A673 (cell line): ENCODE measurements at regions not wholly inside any gene's neighbourhood (a gene's known extent, or its start where the extent isn't known, plus 50 kb on each side); places are given as distances from the start of the nearest gene placed in this dataset.
"Not testable (repeated sequence)": the region's sequence is repeated elsewhere in the genome, so short reads cannot be mapped to it uniquely, and the experiment has no call there.

ENCODE experiments used
- BruUV-seq: library from RNA; stranded (reverse); fragments of 400-500 nt; replicated peaks from 2 replicates; lab custom pipeline; 2021; lab: Mats Ljungman, UMichigan
- CTCF ChIA-PET: fragments of 300-600 bp; sonication (Branson Sonifier 250); formaldehyde crosslinking; loops from one replicate; lab custom pipeline; 2022; ENCODE audit warnings: antibody characterized with exemption; lab: Charles Lee
- POLR2A ChIA-PET: fragments of 300-600 bp; sonication (Branson Sonifier 250); formaldehyde crosslinking; loops from one replicate; lab custom pipeline; 2022; ENCODE audit warnings: antibody characterized with exemption; ENCODE audit not compliant: low non-redundant PET; lab: Charles Lee
- DNase-seq: peaks from one replicate; pipeline ENCODE4 v3.0.0-alpha.2; 2015; ENCODE audit warnings: low spot score
- H3K27ac ChIP-seq: fragments of 200-600 bp; sonication (generic); 2 replicates; pipeline ENCODE4 v1.5.1; 2016; ENCODE audit warnings: mixed run types, low read depth, mild to moderate bottlenecking, mixed read lengths, antibody characterized with exemption, low read length; ENCODE audit not compliant: poor library complexity, severe bottlenecking
- H3K27me3 ChIP-seq: fragments of 200-600 bp; sonication (generic); replicated peaks from 2 replicates; pipeline ENCODE4 v1.6.1; 2017; ENCODE audit warnings: mixed run types, low read depth, mild to moderate bottlenecking, mixed read lengths, antibody characterized with exemption, low read length; ENCODE audit not compliant: insufficient read depth, poor library complexity
- H3K36me3 ChIP-seq: fragments of 200-600 bp; sonication (generic); 2 replicates; pipeline ENCODE4 v1.6.1; 2016; ENCODE audit warnings: mixed run types, mild to moderate bottlenecking, mixed read lengths, antibody characterized with exemption, low read length; ENCODE audit not compliant: insufficient read depth, poor library complexity, severe bottlenecking
- H3K4me1 ChIP-seq: fragments of 200-600 bp; sonication (generic); 2 replicates; pipeline ENCODE4 v1.6.1; 2017; ENCODE audit warnings: mixed run types, mild to moderate bottlenecking, mixed read lengths, antibody characterized with exemption, low read length; ENCODE audit not compliant: insufficient read depth, poor library complexity, severe bottlenecking
- H3K4me3 ChIP-seq: fragments of 200-600 bp; sonication (generic); 2 replicates; pipeline ENCODE4 v1.5.1; 2016; ENCODE audit warnings: low read depth, mixed run types, mild to moderate bottlenecking, mixed read lengths, low read length; ENCODE audit not compliant: poor library complexity, severe bottlenecking
- H3K9me3 ChIP-seq: fragments of 200-600 bp; sonication (generic); 2 replicates; pipeline ENCODE4 v1.6.1; 2016; ENCODE audit warnings: mixed run types, low read depth, mild to moderate bottlenecking, mixed read lengths, antibody characterized with exemption, low read length; ENCODE audit not compliant: poor library complexity, severe bottlenecking
- EZH2 ChIP-seq: fragments of 200-600 bp; sonication (generic); IDR thresholded peaks from 2 replicates; pipeline ENCODE4 v1.6.1; 2017; ENCODE audit warnings: borderline replicate concordance, low read depth, mild to moderate bottlenecking, mixed read lengths, antibody characterized with exemption, low read length; ENCODE audit not compliant: poor library complexity, severe bottlenecking
- intact Hi-C: fragments of 100-400 bp; cut with micrococcal nuclease; formaldehyde crosslinking; loops from one replicate; pipeline ENCODE4 v1.10.0; 2022; ENCODE audit not compliant: unreplicated experiment
- TF ChIP-seq, protein P1 (sequence below): fragments of 300-800, 200-600 bp; sonication (generic); conservative IDR thresholded peaks from 2 replicates; pipeline ENCODE4 v1.5.1; 2017; ENCODE audit warnings: low read depth, mild to moderate bottlenecking, antibody characterized with exemption, low read length, moderate library complexity, mixed read lengths

GRCh38 chr6:99821164-99821563 lies 172.9 kb downstream of the MCHR2 start:
- BruUV-seq: no TSS peak

DNA sequence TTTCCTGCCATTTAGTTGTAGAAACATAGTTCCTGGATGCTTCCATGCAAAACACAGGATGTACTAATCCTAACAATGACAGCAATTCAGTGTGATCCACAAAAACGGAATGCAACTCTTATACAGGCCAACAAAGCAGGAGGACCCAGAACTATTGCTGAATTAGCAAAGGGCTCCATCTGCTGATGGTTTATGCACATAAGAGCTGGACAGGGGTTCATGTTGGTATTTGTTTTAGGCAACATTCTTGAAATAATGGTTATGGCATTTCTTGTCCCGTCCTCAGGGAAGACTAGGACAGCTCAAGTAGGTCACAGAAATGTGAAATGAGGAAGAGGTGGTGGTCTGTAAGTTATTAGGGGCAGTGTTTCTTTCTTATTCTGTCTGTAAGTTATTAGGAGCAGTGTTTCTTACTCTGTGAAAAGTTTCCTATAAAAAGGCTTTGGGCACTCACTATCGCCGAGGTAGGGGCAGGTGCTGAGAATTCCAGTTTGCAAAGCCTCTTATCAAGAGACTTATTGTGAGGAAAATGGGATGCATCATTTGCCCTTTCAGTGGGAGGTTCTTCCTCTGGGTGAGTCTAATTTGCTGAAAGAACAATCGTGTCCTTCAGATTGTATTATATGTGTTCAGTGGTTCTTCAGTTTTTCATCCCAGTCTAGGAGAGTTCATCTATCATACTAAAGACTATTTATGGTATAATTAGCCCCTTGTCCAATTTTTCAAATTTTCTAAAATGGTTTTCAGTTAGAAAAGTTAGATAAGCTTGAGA lies 171.1 kb downstream of the MCHR2 start:
- POLR2A ChIA-PET: no interaction called here
- BruUV-seq: no TSS peak
- intact Hi-C loops: loop anchor here (1.0 to 5.0 kb wide), 3 partner anchors 356 to 491 kb away; no protein-coding TSS in a partner anchor
- CTCF ChIA-PET: interaction anchor here (1.2 kb wide), 1 partner anchor 234 kb away, joined by 4 read pairs; no protein-coding TSS in a partner anchor
- H3K4me3 ChIP-seq: peak overlapping the region; percentile 45
- H3K4me1 ChIP-seq: peaks cover 5% of the 10 kb centered on the region
- no peaks in the 10 kb centered on the region for H3K36me3 ChIP-seq
- no peaks in the 10 kb centered on the region for H3K27me3 ChIP-seq
- no peak for TF ChIP-seq EZH2
- TF ChIP-seq, protein P1, sequence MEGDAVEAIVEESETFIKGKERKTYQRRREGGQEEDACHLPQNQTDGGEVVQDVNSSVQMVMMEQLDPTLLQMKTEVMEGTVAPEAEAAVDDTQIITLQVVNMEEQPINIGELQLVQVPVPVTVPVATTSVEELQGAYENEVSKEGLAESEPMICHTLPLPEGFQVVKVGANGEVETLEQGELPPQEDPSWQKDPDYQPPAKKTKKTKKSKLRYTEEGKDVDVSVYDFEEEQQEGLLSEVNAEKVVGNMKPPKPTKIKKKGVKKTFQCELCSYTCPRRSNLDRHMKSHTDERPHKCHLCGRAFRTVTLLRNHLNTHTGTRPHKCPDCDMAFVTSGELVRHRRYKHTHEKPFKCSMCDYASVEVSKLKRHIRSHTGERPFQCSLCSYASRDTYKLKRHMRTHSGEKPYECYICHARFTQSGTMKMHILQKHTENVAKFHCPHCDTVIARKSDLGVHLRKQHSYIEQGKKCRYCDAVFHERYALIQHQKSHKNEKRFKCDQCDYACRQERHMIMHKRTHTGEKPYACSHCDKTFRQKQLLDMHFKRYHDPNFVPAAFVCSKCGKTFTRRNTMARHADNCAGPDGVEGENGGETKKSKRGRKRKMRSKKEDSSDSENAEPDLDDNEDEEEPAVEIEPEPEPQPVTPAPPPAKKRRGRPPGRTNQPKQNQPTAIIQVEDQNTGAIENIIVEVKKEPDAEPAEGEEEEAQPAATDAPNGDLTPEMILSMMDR: peak; percentile 76
- no peaks in the 10 kb centered on the region for H3K9me3 ChIP-seq
- no peak overlapping the region for H3K27ac ChIP-seq
- peak; percentile 78 for DNase-seq

More at GRCh38 chr6:99821164-99821563, 172.9 kb downstream of the MCHR2 start:
- no peaks in the 10 kb centered on the region for H3K9me3 ChIP-seq
- no peak for TF ChIP-seq EZH2
- TF ChIP-seq, protein P1: no peak
- no peak overlapping the region for H3K4me3 ChIP-seq
- H3K36me3 ChIP-seq: no peaks in the 10 kb centered on the region
- peaks cover 5% of the 10 kb centered on the region for H3K4me1 ChIP-seq
- DNase-seq: no peak
- ChIA-PET CTCF (no interaction called here), POLR2A (no interaction called here)
- intact Hi-C loops: loop anchor here (5.0 kb wide), 2 partner anchors 389 to 489 kb away; no protein-coding TSS in a partner anchor
- H3K27ac ChIP-seq: no peak overlapping the region
- no peaks in the 10 kb centered on the region for H3K27me3 ChIP-seq

GRCh38 chr6:99823513-99824235 lies 170.3 kb downstream of the MCHR2 start:
- not testable (repeated sequence) for BruUV-seq

More at GRCh38 chr6:99823513-99824235, 170.3 kb downstream of the MCHR2 start:
- H3K9me3 ChIP-seq, DNase-seq, H3K27me3 ChIP-seq, H3K27ac ChIP-seq, H3K36me3 ChIP-seq, H3K4me1 ChIP-seq, POLR2A ChIA-PET: not testable (repeated sequence)
- intact Hi-C loops: loop anchor here (5.0 kb wide), 2 partner anchors 391 to 491 kb away; no protein-coding TSS in a partner anchor
- CTCF ChIA-PET: interaction anchor here (1.2 kb wide), 1 partner anchor 235 kb away, joined by 4 read pairs; no protein-coding TSS in a partner anchor
- peak overlapping the region; percentile 45 for H3K4me3 ChIP-seq
